Nephron progenitor cell (in vitro differentiated cells): ENCODE measurements at regions not wholly inside any gene's neighbourhood (a gene's known extent, or its start where the extent isn't known, plus 50 kb on each side); places are given as distances from the start of the nearest gene placed in this dataset.

Experiments used
- DNase-seq: peaks from one replicate; pipeline ENCODE4 v3.0.0; 2021
- H3K27ac Mint-ChIP-seq: 2 replicates; pipeline ENCODE4 v1.8.0; 2021; ENCODE audit warnings: mild to moderate bottlenecking, moderate library complexity, mixed read lengths
- H3K27me3 Mint-ChIP-seq: 2 replicates; pipeline ENCODE4 v1.8.0; 2021; ENCODE audit warnings: mild to moderate bottlenecking, low read depth, mixed read lengths; ENCODE audit not compliant: poor library complexity
- H3K36me3 Mint-ChIP-seq: 2 replicates; pipeline ENCODE4 v1.8.0; 2021; ENCODE audit warnings: low read depth, mixed read lengths
- H3K4me1 Mint-ChIP-seq: 2 replicates; pipeline ENCODE4 v1.8.0; 2021; ENCODE audit warnings: mixed read lengths
- H3K4me3 Mint-ChIP-seq: 2 replicates; pipeline ENCODE4 v1.8.0; 2021; ENCODE audit warnings: mild to moderate bottlenecking, moderate library complexity, mixed read lengths
- H3K9me3 Mint-ChIP-seq: 2 replicates; pipeline ENCODE4 v1.8.0; 2021; ENCODE audit warnings: mild to moderate bottlenecking, moderate library complexity, mixed read lengths
- CTCF ChIP-seq: fragments of 200-600 bp; sonication (generic); IDR thresholded peaks from 2 replicates; pipeline ENCODE4 v1.5.0; 2021; ENCODE audit warnings: antibody characterized with exemption

- Mint-ChIP-seq H3K36me3 (no peaks in the 10 kb centered on the region), H3K27ac (no peak overlapping the region), H3K27me3 (peaks cover 4% of the 10 kb centered on the region), H3K9me3 (no peaks in the 10 kb centered on the region), H3K4me3 (no peak overlapping the region), H3K4me1 (peaks cover 5% of the 10 kb centered on the region)
- no peak for TF ChIP-seq CTCF
- no peak for DNase-seq
Observed at GRCh38 chr2:4695281-4695861, 992.0 kb downstream of the DCDC2C start.

DNA sequence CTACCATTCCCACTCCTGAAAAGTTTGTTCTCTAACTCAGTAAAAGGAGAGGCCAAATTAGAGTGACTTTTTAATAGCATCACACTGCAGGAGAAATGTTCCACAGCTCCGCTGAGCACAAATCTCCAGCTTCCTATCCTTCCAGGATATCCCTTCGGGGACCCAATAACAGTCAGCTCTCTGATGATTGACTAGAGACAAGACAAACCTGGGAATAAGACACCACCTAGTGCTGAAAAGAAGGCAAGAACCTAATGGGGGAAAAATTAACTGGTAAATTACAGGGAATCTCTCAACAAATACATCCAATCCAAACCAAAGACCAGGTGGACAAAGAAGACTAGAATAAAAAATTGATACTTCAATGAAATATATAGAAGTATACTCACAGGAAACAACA lies 977.1 kb upstream of the SOX11 start:
- Mint-ChIP-seq H3K4me3 (no peak overlapping the region), H3K27ac (no peak overlapping the region), H3K36me3 (peaks cover 23% of the 10 kb centered on the region), H3K27me3 (no peaks in the 10 kb centered on the region), H3K4me1 (no peaks in the 10 kb centered on the region), H3K9me3 (peaks cover 48% of the 10 kb centered on the region)
- DNase-seq: no peak
- TF ChIP-seq CTCF: no peak

DNA sequence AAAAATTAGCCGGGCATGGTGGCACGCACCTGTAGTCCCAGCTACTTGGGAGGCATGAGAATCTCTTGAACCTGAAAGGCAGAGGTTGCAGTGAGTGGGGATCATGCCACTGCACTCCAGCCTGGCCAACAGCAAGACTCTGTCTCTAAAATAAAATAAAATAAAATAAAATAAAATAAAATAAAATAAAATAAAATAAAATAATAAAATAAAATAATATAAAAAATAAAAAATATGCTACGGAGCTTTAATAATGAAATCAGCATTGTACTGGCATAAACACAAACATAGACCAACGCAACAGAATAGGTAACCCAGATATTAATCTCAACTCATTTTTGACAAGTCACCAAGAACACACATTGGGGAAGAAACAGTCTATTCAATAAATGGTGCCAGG lies 973.4 kb upstream of the SOX11 start:
- DNase-seq: no peak
- Mint-ChIP-seq H3K27me3 (no peaks in the 10 kb centered on the region), H3K36me3 (peaks cover 23% of the 10 kb centered on the region), H3K27ac (no peak overlapping the region), H3K4me1 (no peaks in the 10 kb centered on the region), H3K9me3 (peaks cover 43% of the 10 kb centered on the region), H3K4me3 (no peak overlapping the region)
- no peak for TF ChIP-seq CTCF

- no peaks in the 10 kb centered on the region for H3K9me3 Mint-ChIP-seq
- DNase-seq: no peak
- H3K4me1 Mint-ChIP-seq: no peaks in the 10 kb centered on the region
- no peak overlapping the region for H3K27ac Mint-ChIP-seq
- TF ChIP-seq CTCF: no peak
- H3K4me3 Mint-ChIP-seq: no peak overlapping the region
- H3K36me3 Mint-ChIP-seq: no peaks in the 10 kb centered on the region
- peaks cover 4% of the 10 kb centered on the region for H3K27me3 Mint-ChIP-seq
Observed at GRCh38 chr2:4725618-4726017, 966.6 kb upstream of the SOX11 start.

- Mint-ChIP-seq H3K4me3 (no peak overlapping the region), H3K27me3 (peaks cover 3% of the 10 kb centered on the region), H3K9me3 (no peaks in the 10 kb centered on the region), H3K27ac (no peak overlapping the region), H3K36me3 (no peaks in the 10 kb centered on the region), H3K4me1 (no peaks in the 10 kb centered on the region)
- DNase-seq: no peak
- TF ChIP-seq CTCF: no peak
Observed at GRCh38 chr2:4732560-4732959, 959.6 kb upstream of the SOX11 start.
